ENCODE measurements at regions not wholly inside any gene's neighbourhood (a gene's known extent, or its start where the extent isn't known, plus 50 kb on each side); places are given as distances from the start of the nearest gene placed in this dataset.

DNA sequence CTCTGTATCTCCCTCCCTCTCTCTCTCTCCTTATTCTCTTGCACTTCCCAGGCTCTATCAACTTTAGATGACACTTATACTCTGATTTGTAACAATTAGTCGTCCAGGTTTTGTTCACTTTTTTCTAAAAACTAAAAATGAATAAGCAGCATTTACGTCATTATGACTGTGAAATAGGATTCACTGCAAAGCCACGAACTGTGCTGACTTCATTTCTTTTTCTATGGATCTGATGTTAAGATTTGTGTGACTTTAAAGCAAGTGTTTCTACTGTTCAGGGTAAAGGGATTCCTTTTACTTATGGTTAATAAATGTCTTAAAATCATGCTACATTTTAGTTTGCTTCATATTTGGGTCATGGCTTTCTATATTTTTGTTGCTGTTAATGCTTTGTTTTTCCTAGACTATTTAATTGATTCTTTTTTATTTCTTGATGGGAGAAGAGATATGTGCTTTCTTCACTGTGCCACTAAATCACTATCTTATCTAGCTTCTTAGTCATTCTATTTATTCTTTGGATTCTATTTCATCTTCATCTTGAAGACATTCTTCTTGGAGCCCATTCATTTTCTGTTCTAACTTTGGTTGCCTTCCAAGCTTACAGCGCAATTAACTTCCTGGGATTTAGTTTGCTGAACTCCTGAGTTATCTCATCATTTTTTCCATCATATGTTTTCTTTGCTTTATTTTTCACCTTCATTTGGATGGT, 480.4 kb upstream of the TRIB2 start:
- no peaks in the 10 kb centered on the region for H3K36me3 ChIP-seq (ENCODE audit: control insufficient read depth, insufficient read depth, low read length)
- no peak overlapping the region for H3K9ac ChIP-seq (ENCODE audit: low read length)
- no peaks in the 10 kb centered on the region for H3K9me3 ChIP-seq (ENCODE audit: control insufficient read depth, insufficient read depth, low read depth, low read length)
- H3K4me1 ChIP-seq (ENCODE audit: control insufficient read depth, insufficient read depth, low read length): no peaks in the 10 kb centered on the region
- H3K27ac ChIP-seq (ENCODE audit: low read depth, low read length): no peak overlapping the region
- H3K27me3 ChIP-seq (ENCODE audit: control insufficient read depth, insufficient read depth, low read length): no peaks in the 10 kb centered on the region
- no peak overlapping the region for H3K4me3 ChIP-seq (ENCODE audit: low read depth, low read length)

DNA sequence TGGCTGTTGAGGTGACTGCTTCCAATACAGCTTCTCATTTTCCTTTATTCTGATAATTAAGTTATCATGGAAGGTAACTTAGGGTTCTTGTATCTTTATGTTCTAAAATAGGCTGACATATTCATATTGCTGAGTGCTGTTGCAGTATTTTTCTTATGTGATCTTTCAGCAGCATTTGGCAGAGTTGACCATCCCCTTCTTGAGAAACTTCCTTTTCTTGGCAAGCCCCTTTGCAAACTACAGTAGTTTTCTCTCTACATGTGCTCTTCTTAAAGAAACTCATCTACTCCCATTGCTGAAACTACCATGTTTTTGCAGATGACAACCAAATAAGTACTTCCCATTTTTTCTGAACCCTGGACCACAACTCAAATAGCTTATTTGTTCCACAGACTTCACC, 476.5 kb upstream of the TRIB2 start:
- Histone ChIP-seq H3K9ac (ENCODE audit: low read length) (no peak overlapping the region), H3K4me1 (ENCODE audit: control insufficient read depth, insufficient read depth, low read length) (no peaks in the 10 kb centered on the region), H3K27ac (ENCODE audit: low read depth, low read length) (no peak overlapping the region), H3K9me3 (ENCODE audit: control insufficient read depth, insufficient read depth, low read depth, low read length) (no peaks in the 10 kb centered on the region), H3K27me3 (ENCODE audit: control insufficient read depth, insufficient read depth, low read length) (no peaks in the 10 kb centered on the region), H3K4me3 (ENCODE audit: low read depth, low read length) (no peak overlapping the region), H3K36me3 (ENCODE audit: control insufficient read depth, insufficient read depth, low read length) (no peaks in the 10 kb centered on the region)

DNA sequence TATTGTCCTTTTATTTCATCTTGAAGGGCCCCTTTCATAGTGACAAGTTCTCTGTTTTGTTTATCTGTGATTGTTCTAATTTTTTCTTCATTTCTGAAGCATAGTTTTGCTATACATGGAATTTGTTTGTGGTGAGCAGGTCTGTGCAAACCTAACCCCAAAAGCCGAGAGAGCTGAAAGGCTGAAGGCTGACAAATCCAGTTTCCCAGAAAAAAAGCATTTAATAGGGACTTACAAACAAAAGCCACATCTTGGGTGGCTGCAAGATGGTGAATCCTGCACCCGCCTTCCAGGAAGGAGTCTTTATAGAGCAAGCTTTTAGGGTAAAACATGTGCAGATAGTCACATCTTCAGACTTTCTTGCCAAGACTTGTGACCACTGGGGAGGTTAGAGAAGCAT, 473.4 kb upstream of the TRIB2 start:
- Histone ChIP-seq H3K27me3 (ENCODE audit: control insufficient read depth, insufficient read depth, low read length) (no peaks in the 10 kb centered on the region), H3K9ac (ENCODE audit: low read length) (no peak overlapping the region), H3K36me3 (ENCODE audit: control insufficient read depth, insufficient read depth, low read length) (no peaks in the 10 kb centered on the region), H3K27ac (ENCODE audit: low read depth, low read length) (no peak overlapping the region), H3K4me3 (ENCODE audit: low read depth, low read length) (no peak overlapping the region), H3K4me1 (ENCODE audit: control insufficient read depth, insufficient read depth, low read length) (no peaks in the 10 kb centered on the region), H3K9me3 (ENCODE audit: control insufficient read depth, insufficient read depth, low read depth, low read length) (no peaks in the 10 kb centered on the region)

DNA sequence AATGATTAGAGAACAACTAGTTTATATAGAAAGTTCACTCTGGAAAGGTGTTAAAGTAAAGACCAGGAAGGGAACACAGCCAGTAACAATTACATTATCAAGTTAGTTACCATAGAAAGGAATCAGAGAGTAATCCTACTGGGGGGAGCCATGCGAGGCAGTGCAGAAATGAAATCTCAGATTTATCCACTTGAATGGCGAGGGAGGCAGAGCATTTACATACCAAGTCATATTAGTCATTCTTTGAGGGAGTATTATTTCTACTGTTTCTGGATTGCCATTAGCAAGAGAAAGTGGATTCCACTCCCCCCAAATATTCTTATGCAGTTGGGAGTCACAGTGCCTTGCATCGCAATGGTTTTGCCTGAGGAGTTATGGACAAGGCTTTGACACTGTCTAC, 472.7 kb upstream of the TRIB2 start:
- no peaks in the 10 kb centered on the region for H3K9me3 ChIP-seq (ENCODE audit: control insufficient read depth, insufficient read depth, low read depth, low read length)
- no peaks in the 10 kb centered on the region for H3K36me3 ChIP-seq (ENCODE audit: control insufficient read depth, insufficient read depth, low read length)
- H3K4me3 ChIP-seq (ENCODE audit: low read depth, low read length): no peak overlapping the region
- H3K27me3 ChIP-seq (ENCODE audit: control insufficient read depth, insufficient read depth, low read length): no peaks in the 10 kb centered on the region
- H3K9ac ChIP-seq (ENCODE audit: low read length): no peak overlapping the region
- no peak overlapping the region for H3K27ac ChIP-seq (ENCODE audit: low read depth, low read length)
- no peaks in the 10 kb centered on the region for H3K4me1 ChIP-seq (ENCODE audit: control insufficient read depth, insufficient read depth, low read length)

DNA sequence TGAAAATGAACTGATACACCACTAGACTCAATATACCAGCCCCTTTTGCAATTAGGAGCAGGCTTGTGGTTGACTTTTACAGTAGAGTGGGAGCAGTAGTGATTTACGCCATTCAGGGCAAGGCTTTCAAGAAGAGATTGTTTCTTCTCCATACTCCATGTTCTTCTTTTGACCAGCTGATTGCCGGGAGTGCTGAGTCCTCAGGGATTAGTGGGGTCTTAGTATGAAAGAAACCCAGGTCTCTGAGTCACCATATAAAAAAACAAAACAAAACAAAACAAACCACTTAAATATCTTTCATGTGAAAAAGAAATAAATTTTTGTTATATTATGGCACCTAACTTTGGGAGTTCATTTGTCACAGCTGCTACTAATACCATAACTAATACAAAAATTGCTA, 465.6 kb upstream of the TRIB2 start:
- Histone ChIP-seq H3K27me3 (ENCODE audit: control insufficient read depth, insufficient read depth, low read length) (no peaks in the 10 kb centered on the region), H3K9ac (ENCODE audit: low read length) (no peak overlapping the region), H3K36me3 (ENCODE audit: control insufficient read depth, insufficient read depth, low read length) (no peaks in the 10 kb centered on the region), H3K4me1 (ENCODE audit: control insufficient read depth, insufficient read depth, low read length) (peaks cover 7% of the 10 kb centered on the region; the same call in 1 of the 2 replicates), H3K9me3 (ENCODE audit: control insufficient read depth, insufficient read depth, low read depth, low read length) (no peaks in the 10 kb centered on the region), H3K4me3 (ENCODE audit: low read depth, low read length) (no peak overlapping the region), H3K27ac (ENCODE audit: low read depth, low read length) (no peak overlapping the region)

DNA sequence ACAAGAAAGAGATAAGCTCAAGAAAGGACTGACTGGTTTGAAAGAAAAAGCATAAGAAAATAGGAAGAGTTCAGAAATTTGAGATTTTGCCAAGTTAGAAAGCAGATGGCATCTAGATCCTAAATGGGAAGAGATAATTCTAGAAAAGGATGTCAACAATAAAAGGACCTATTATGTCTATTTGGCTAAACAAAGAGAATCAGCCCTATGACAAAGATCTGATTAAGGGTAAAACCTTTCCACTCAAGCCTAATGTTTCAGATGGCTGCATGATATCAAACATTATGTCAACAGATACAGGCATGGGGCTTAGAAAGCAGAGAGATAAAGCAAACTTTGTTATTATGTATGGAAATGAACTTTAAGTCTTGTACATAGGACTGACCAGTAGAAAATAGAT, 465.0 kb upstream of the TRIB2 start:
- no peak overlapping the region for H3K4me3 ChIP-seq (ENCODE audit: low read depth, low read length)
- no peaks in the 10 kb centered on the region for H3K27me3 ChIP-seq (ENCODE audit: control insufficient read depth, insufficient read depth, low read length)
- H3K27ac ChIP-seq (ENCODE audit: low read depth, low read length): no peak overlapping the region
- peaks cover 7% of the 10 kb centered on the region; the same call in 1 of the 2 replicates for H3K4me1 ChIP-seq (ENCODE audit: control insufficient read depth, insufficient read depth, low read length)
- no peaks in the 10 kb centered on the region for H3K9me3 ChIP-seq (ENCODE audit: control insufficient read depth, insufficient read depth, low read depth, low read length)
- no peak overlapping the region for H3K9ac ChIP-seq (ENCODE audit: low read length)
- H3K36me3 ChIP-seq (ENCODE audit: control insufficient read depth, insufficient read depth, low read length): no peaks in the 10 kb centered on the region

DNA sequence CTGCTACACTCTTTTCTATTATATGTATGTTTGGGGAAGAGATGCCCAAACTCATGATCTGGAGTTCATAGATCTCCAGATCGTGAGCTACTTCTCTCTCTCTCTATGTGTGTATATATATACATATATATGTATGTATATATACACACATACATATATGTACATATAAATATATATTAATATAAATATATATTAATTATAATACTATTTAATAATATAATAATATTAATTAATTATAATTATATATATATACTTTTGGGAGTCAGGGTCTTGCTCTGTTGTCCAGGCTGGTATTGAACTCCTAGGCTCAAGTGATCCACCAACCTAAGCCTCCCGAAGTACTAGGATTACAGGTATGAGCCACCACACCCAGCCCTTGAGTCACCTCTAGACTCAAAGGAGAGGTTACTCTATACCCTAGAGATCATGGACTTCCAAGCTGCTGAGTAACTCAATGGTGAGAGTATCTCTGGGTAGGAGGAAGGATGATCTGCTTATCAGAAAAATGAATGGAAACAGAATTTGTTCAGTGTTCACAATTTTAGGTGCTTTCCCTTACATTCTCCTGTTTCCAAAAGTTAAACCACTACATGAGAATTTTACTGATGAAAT, 463.5 kb upstream of the TRIB2 start:
- Histone ChIP-seq H3K9me3 (ENCODE audit: control insufficient read depth, insufficient read depth, low read depth, low read length) (no peaks in the 10 kb centered on the region), H3K27ac (ENCODE audit: low read depth, low read length) (no peak overlapping the region), H3K4me1 (ENCODE audit: control insufficient read depth, insufficient read depth, low read length) (peaks cover 7% of the 10 kb centered on the region; the same call in 1 of the 2 replicates), H3K36me3 (ENCODE audit: control insufficient read depth, insufficient read depth, low read length) (no peaks in the 10 kb centered on the region), H3K27me3 (ENCODE audit: control insufficient read depth, insufficient read depth, low read length) (no peaks in the 10 kb centered on the region), H3K4me3 (ENCODE audit: low read depth, low read length) (no peak overlapping the region), H3K9ac (ENCODE audit: low read length) (no peak overlapping the region)

DNA sequence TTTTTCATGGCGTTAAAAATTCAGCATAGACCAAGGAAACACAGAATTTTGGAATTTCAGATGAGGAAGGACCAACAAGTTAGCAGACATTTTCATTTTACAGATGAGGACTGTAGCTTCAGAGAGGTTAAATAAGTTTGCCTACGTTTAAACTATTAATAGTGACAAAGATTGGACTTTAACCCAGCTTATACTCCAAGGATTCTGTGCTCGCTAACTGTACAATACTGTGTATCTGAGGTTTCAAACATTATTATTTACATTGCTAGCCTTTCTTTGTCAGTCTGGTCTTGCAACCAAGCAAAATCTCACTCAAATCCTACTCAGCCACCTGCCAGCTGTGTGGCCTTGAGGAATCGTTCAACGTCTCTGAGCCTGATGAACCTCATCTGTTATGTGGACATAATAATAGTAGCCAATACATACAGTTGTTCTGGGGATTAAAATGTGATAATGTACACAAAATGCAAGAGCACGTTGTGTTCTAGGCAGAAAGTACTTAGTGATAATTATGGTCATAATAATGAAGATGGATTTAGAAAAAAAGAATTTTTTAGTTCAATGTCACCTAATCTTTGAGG, 462.4 kb upstream of the TRIB2 start:
- Histone ChIP-seq H3K27ac (ENCODE audit: low read depth, low read length) (no peak overlapping the region), H3K9me3 (ENCODE audit: control insufficient read depth, insufficient read depth, low read depth, low read length) (no peaks in the 10 kb centered on the region), H3K4me1 (ENCODE audit: control insufficient read depth, insufficient read depth, low read length) (peaks cover 7% of the 10 kb centered on the region; the same call in 1 of the 2 replicates), H3K4me3 (ENCODE audit: low read depth, low read length) (no peak overlapping the region), H3K9ac (ENCODE audit: low read length) (no peak overlapping the region), H3K36me3 (ENCODE audit: control insufficient read depth, insufficient read depth, low read length) (no peaks in the 10 kb centered on the region), H3K27me3 (ENCODE audit: control insufficient read depth, insufficient read depth, low read length) (no peaks in the 10 kb centered on the region)

DNA sequence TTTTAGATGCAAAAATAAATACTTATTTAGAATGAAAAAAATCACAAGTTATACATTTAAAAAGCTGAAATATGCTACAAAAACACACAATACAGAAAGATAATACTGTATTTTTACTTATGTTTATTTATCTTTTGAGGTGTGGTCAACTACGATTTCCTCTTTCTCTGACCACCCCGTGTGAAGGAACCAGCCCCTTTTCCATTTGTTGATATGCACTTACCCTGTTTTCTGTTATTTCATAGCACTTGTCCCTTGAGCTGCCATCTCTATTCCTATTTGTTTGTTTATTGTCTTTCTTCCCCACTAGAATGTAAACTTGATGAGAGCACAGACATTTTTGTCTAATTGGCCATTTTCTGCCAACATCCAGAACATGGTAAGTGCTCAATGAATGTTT, 460.5 kb upstream of the TRIB2 start:
- Histone ChIP-seq H3K4me3 (ENCODE audit: low read depth, low read length) (no peak overlapping the region), H3K36me3 (ENCODE audit: control insufficient read depth, insufficient read depth, low read length) (no peaks in the 10 kb centered on the region), H3K4me1 (ENCODE audit: control insufficient read depth, insufficient read depth, low read length) (peaks cover 7% of the 10 kb centered on the region; the same call in 1 of the 2 replicates), H3K27me3 (ENCODE audit: control insufficient read depth, insufficient read depth, low read length) (no peaks in the 10 kb centered on the region), H3K9me3 (ENCODE audit: control insufficient read depth, insufficient read depth, low read depth, low read length) (no peaks in the 10 kb centered on the region), H3K27ac (ENCODE audit: low read depth, low read length) (no peak overlapping the region), H3K9ac (ENCODE audit: low read length) (no peak overlapping the region)

DNA sequence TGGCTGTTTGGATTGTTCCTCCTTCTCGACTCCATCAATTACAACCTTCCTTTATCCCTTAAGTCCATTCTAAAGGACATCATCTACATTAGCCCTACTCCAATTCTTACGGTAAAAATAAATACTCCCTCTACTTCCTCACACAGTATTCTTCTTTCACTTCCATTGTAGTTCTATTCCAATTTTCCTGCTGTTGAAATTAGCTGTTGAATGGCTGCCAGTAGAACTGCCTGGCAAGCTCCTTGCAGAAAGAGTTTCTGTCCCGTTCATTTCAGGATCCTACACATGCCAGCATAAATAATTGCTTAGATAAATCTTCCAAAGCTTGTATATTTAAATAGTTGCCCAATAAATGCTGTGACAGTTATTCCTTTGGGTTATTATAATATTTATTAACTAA, 459.3 kb upstream of the TRIB2 start:
- Histone ChIP-seq H3K27me3 (ENCODE audit: control insufficient read depth, insufficient read depth, low read length) (no peaks in the 10 kb centered on the region), H3K4me3 (ENCODE audit: low read depth, low read length) (no peak overlapping the region), H3K4me1 (ENCODE audit: control insufficient read depth, insufficient read depth, low read length) (peaks cover 12% of the 10 kb centered on the region; the same call in 1 of the 2 replicates), H3K9me3 (ENCODE audit: control insufficient read depth, insufficient read depth, low read depth, low read length) (no peaks in the 10 kb centered on the region), H3K36me3 (ENCODE audit: control insufficient read depth, insufficient read depth, low read length) (no peaks in the 10 kb centered on the region), H3K27ac (ENCODE audit: low read depth, low read length) (no peak overlapping the region), H3K9ac (ENCODE audit: low read length) (no peak overlapping the region)

DNA sequence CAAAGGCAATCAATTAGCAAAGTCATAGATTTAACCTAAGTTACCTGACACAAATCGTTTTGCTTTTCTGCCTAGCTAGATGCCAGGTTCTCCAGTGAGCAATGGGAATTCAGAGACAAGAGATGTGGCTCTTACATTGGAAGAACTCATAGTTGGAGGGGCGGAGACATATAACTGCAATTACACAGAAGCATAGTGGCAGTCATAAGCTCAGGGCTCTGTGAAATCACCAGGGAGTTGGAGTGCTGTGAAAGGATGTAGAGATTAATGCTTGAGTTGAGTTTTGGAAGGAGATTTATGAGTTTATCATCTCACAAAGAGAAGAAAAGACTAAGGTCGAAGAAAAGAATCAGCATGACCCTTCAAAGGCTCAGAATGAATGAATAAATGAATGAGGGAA, 457.2 kb upstream of the TRIB2 start:
- Histone ChIP-seq H3K27ac (ENCODE audit: low read depth, low read length) (no peak overlapping the region), H3K27me3 (ENCODE audit: control insufficient read depth, insufficient read depth, low read length) (no peaks in the 10 kb centered on the region), H3K9ac (ENCODE audit: low read length) (no peak overlapping the region), H3K4me3 (ENCODE audit: low read depth, low read length) (no peak overlapping the region), H3K4me1 (ENCODE audit: control insufficient read depth, insufficient read depth, low read length) (peaks cover 27% of the 10 kb centered on the region; the same call in 1 of the 2 replicates), H3K36me3 (ENCODE audit: control insufficient read depth, insufficient read depth, low read length) (no peaks in the 10 kb centered on the region), H3K9me3 (ENCODE audit: control insufficient read depth, insufficient read depth, low read depth, low read length) (no peaks in the 10 kb centered on the region)
